Motor neuron (in vitro differentiated cells): ENCODE measurements at regions not wholly inside any gene's neighbourhood (a gene's known extent, or its start where the extent isn't known, plus 50 kb on each side); places are given as distances from the start of the nearest gene placed in this dataset.

Experiments used
- ATAC-seq, 8 experiments: fragments of 200-7000 bp; cut with Tn5 transposase; replicated peaks in 6 of 8; 2 replicates each; pipeline ENCODE4 v1.8.0; 2021; ENCODE audit warnings: mild to moderate bottlenecking in 8 of 8, moderate library complexity in 8 of 8
- H3K27ac ChIP-seq, 2 donors: fragments of 250-450 bp; sonication (Bioruptor Pico); 2 replicates each; pipeline ENCODE4 v1.9.0; 2021; ENCODE audit warnings: antibody characterized with exemption in 2 of 2, mild to moderate bottlenecking in 2 of 2, moderate library complexity in 1 of 2
- H3K4me1 ChIP-seq, 2 donors: fragments of 250-450 bp; sonication (Bioruptor Pico); replicated peaks in 1 of 2; 2 replicates each; pipeline ENCODE4 v1.6.1; 2021; ENCODE audit warnings: antibody characterized with exemption in 2 of 2, mild to moderate bottlenecking in 2 of 2, moderate library complexity in 1 of 2
- H3K4me3 ChIP-seq, 5 donors: fragments of 250-450 bp; sonication (Bioruptor Pico); 2 replicates each; pipeline ENCODE4 v1.9.0; 2021; ENCODE audit warnings: antibody characterized with exemption in 5 of 5, mild to moderate bottlenecking in 5 of 5, moderate library complexity in 4 of 5
- WGBS, 10 experiments: fragments of 450-650 bp; shearing (Covaris generic); methylation state at CpG; one replicate each; pipeline ENCODE4 v1.0.0; 2022; 5-methylcytosine and 5-hydroxymethylcytosine counted together
- in situ Hi-C, 9 experiments: fragments of 400-800 bp; cut with MboI; loops; one replicate each; pipeline ENCODE4 v1.15.0; 2021; ENCODE audit warnings: low sequenced_read_pairs in 9 of 9, low pct_unique_long_range_greater_than_20kb in 2 of 9; ENCODE audit not compliant: unreplicated experiment in 9 of 9

DNA sequence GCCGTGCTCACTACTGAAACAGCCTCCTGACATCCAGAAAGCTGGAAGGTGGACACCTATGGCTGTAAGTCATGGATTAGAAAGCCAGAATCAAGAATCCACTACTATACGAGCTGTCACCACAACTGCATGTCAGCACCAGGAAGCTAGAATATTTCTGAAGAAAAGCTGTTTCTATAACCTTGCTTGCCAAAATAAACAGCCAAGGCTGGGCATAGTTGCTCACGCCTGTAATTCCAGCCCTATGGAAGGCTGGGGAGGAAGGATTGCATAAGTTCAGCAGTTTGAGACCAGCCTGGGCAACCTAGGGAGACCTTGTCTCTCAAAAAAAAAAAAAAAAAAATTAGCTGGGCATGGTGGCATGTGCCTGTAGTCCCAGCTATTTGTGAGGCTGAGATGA is 96.3 kb upstream of the GAREM1 start:
- ATAC-seq = no peak
- in situ Hi-C loops = loop anchor here in 1 of 9 experiments (25.0 kb wide), 1 partner anchor 405 kb away; no protein-coding TSS in a partner anchor
- no peak overlapping the region for H3K27ac ChIP-seq
- no peaks in the 10 kb centered on the region for H3K4me1 ChIP-seq
- 0 to 100% (median 79%) methylated on average over 1 to 3 of the region's 3 CpGs; no CpG with 5 or more reads in 3 of the 10 experiments for whole genome bisulfite sequencing, 10 experiments
- no peak overlapping the region for H3K4me3 ChIP-seq

GRCh38 chr18:32553640-32554365 is 83.1 kb upstream of the GAREM1 start:
- H3K27ac ChIP-seq = no peak overlapping the region
- WGBS, 10 experiments = 18 to 100% (median 100%) methylated on average over 1 to 3 of the region's 3 CpGs; no CpG with 5 or more reads in 1 of the 10 experiments
- no peak overlapping the region for H3K4me3 ChIP-seq
- ATAC-seq = no peak
- H3K4me1 ChIP-seq = peaks cover 0 to 4% of the 10 kb centered on the region in 2 donors
- in situ Hi-C loops = loop anchor here in 3 of 9 experiments (10.0 to 25.0 kb wide), 3 partner anchors 279 to 392 kb away; no protein-coding TSS in a partner anchor

GRCh38 chr18:32553174-32553573 is 82.5 kb upstream of the GAREM1 start:
- no peak for ATAC-seq
- Histone ChIP-seq H3K27ac (no peak overlapping the region), H3K4me3 (no peak overlapping the region), H3K4me1 (peaks cover 0 to 6% of the 10 kb centered on the region in 2 donors)
- in situ Hi-C loops = loop anchor here in 3 of 9 experiments (10.0 to 25.0 kb wide), 3 partner anchors 278 to 391 kb away; no protein-coding TSS in a partner anchor
- 30 to 100% (median 85%) methylated on average over 1 to 5 of the region's 5 CpGs; no CpG with 5 or more reads in 1 of the 10 experiments for WGBS, 10 experiments

DNA sequence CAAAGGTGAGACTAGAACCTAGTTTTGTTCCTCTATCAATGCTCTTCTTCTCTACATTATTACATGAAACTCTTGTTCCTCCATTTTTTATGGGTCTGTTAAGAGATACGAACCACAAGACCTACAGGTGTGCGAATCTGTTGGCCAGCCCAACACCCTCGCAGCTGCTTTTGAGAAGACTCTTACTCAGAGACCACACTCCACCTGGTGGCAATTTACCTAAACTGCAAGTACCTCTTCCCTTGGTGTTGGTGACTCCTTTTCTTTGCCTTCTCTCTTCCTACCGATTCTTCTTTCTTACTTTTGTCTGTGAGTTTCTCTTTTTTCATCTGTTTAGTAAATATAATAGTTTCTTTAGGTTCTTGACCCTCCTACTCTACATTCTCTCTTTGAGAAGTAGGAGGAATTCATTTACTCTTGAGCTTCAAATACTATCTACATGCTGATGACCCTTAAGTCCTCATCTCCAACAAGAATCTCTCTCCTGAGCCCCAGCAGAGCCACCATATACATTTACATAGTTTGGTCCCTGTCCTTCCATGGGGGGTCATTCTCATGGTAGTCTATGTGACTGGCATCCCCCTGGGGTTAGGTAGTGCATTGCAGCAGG is 81.8 kb upstream of the GAREM1 start:
- H3K4me3 ChIP-seq = no peak overlapping the region
- 17 to 67% (median 46%) methylated on average over 1 to 4 of the region's 4 CpGs; no CpG with 5 or more reads in 1 of the 10 experiments for WGBS, 10 experiments
- ATAC-seq = peak in 3 of 8 experiments; percentile 74 to 76 (median 75)
- in situ Hi-C loops = loop anchor here in 3 of 9 experiments (10.0 to 25.0 kb wide), 3 partner anchors 278 to 390 kb away; no protein-coding TSS in a partner anchor
- no peak overlapping the region for H3K27ac ChIP-seq
- peaks cover 0 to 6% of the 10 kb centered on the region in 2 donors for H3K4me1 ChIP-seq

DNA sequence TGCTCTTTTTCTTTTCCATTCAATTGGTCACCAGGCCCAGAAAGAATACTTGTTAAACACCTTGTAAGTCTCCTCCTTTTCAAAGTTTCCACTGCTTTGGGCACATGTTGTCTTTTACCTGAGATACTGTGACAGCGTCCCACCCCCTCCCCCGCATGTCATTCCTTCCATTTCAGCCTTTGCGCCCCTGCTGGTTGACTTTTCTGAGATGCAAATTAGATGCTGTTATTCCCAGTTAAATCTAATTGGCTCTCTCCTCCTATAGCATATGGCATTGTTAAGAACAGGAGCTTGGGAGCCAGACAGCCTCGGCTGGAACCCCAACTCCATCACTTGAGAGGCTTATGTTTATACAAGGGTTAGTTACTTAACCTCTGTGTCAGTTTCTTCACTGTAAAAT is 80.3 kb upstream of the GAREM1 start:
- H3K4me3 ChIP-seq = no peak overlapping the region
- peaks cover 0 to 6% of the 10 kb centered on the region in 2 donors for H3K4me1 ChIP-seq
- no peak for ATAC-seq
- whole genome bisulfite sequencing, 10 experiments = 10 to 43% (median 20%) methylated on average over 1 to 4 of the region's 4 CpGs; no CpG with 5 or more reads in 1 of the 10 experiments
- no peak overlapping the region for H3K27ac ChIP-seq
- in situ Hi-C loops = loop anchor here in 3 of 9 experiments (10.0 to 25.0 kb wide), 3 partner anchors 276 to 389 kb away; no protein-coding TSS in a partner anchor

DNA sequence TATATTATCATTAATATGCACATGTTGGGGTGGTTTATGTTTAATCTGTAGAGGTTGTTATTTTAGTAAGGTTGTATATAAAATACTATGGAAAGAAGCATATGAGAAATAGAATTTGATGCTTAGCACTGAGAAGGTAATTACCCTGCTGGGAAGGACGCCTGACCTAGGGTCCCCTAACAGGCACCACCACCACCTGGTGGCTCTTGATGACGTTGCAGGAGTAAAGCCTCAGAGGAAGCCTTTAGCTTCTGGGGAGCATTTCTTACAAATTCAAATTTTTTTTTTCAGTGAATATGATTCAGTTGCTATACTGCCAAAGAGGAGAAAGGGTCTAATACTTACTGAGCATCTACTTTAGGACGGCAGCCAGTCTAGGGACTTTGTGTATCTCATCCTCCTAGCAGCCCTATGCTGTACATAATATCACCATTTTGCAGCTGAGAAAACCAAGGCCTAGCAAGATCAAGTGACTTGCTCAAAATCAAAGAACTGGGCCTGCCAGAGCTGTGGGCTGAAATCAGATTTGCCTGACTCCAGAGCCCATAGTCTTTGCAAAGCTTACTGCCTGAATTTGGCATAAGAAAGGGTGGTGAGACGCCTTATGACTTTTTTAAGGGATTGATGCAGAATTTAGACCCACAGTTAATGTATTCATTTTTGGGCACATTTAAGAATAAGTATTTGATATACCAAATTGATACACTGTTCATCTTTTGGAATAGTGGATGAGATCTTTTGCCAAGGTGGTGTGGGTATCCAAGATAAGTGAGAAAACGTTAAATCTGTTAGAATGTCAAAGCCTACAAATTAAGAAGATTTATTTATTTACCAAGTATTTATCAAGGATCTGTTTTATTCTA is 78.8 kb upstream of the GAREM1 start:
- in situ Hi-C loops = loop anchor here in 5 of 9 experiments (10.0 to 25.0 kb wide), 4 partner anchors 262 to 387 kb away; no protein-coding TSS in a partner anchor
- 0 to 100% (median 55%) methylated on average over 1 to 5 of the region's 5 CpGs; no CpG with 5 or more reads in 2 of the 10 experiments for WGBS, 10 experiments
- peak; percentile 67 to 80 (median 70) for ATAC-seq

DNA sequence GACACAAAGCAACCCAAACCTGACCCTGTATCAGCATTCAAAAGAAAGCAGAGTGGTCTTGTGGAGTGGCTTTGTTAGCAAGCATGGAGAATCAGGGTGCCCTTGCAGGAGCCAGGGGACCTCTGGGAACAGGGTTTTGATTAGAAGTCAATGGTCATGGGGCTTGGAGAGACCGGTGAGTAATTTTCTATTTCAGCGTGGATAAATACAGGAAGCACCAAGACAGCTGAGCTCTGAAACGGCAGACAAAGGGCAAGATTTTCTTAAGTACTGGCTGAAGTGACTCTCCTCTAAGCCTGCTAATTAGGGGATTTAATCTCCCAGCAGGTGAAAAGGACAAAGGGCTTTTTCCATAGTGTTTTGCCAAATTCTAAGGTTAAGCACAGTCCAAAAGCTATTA is 78.0 kb upstream of the GAREM1 start:
- in situ Hi-C loops = loop anchor here in 4 of 9 experiments (25.0 kb wide), 2 partner anchors 261 to 386 kb away; no protein-coding TSS in a partner anchor
- ATAC-seq = peak in 4 of 8 experiments; percentile 24 to 29 (median 26)
- H3K27ac ChIP-seq = no peak overlapping the region
- no peak overlapping the region for H3K4me3 ChIP-seq
- H3K4me1 ChIP-seq = peaks cover 0 to 6% of the 10 kb centered on the region in 2 donors
- WGBS, 10 experiments = 0 to 100% (median 39%) methylated on average over 1 to 3 of the region's 3 CpGs; no CpG with 5 or more reads in 2 of the 10 experiments

More for the DNA sequence above, 78.8 kb upstream of the GAREM1 start:
- Histone ChIP-seq H3K27ac (no peak overlapping the region), H3K4me3 (no peak overlapping the region), H3K4me1 (peaks cover 0 to 6% of the 10 kb centered on the region in 2 donors)

GRCh38 chr18:32545631-32546030 is 74.9 kb upstream of the GAREM1 start:
- WGBS, 10 experiments = 21 to 100% (median 93%) methylated on average over 1 to 2 of the region's 2 CpGs; no CpG with 5 or more reads in 2 of the 10 experiments
- Histone ChIP-seq H3K4me3 (no peak overlapping the region), H3K27ac (no peak overlapping the region), H3K4me1 (peaks cover 4 to 6% of the 10 kb centered on the region in 2 donors)
- no peak for ATAC-seq
- in situ Hi-C loops = loop anchor here in 4 of 9 experiments (25.0 kb wide), 2 partner anchors 258 to 383 kb away; no protein-coding TSS in a partner anchor

DNA sequence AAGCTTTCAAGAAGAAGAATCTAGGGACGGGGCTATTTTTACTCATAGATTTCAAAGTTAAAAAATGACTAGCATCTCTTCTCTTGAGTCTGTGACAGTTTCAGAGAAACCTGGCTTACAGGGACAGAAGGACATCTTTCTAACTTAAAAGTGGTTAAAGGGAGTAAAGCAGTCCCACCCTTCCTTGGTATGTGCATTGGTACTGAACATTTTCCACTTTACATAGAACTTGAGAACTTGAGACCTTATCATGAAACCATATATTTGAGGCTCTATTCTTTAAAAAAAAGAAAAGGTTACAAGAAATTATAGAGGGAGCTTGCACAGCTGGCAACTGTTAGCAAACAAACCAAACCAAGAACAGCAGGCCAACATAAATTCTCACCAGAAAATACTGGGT is 73.4 kb upstream of the GAREM1 start:
- WGBS, 10 experiments = 0 to 100% (median 70%) methylated on average over 1 of the region's 1 CpG; no CpG with 5 or more reads in 2 of the 10 experiments
- in situ Hi-C loops = loop anchor here in 4 of 9 experiments (25.0 kb wide), 2 partner anchors 257 to 382 kb away; no protein-coding TSS in a partner anchor
- no peak overlapping the region for H3K4me3 ChIP-seq
- H3K4me1 ChIP-seq = peaks cover 4 to 5% of the 10 kb centered on the region in 2 donors
- ATAC-seq = peak in 3 of 8 experiments; percentile 69 to 78 (median 78)
- no peak overlapping the region for H3K27ac ChIP-seq

GRCh38 chr18:32542221-32542798 is 71.6 kb upstream of the GAREM1 start:
- 26 to 80% (median 45%) methylated on average over 1 to 5 of the region's 5 CpGs; no CpG with 5 or more reads in 3 of the 10 experiments for WGBS, 10 experiments
- peak in 6 of 8 experiments; percentile 11 to 88 (median 75) for ATAC-seq
- in situ Hi-C loops = loop anchor here in 4 of 9 experiments (25.0 kb wide), 2 partner anchors 255 to 380 kb away; no protein-coding TSS in a partner anchor

GRCh38 chr18:32530947-32531651 is 60.4 kb upstream of the GAREM1 start:
- in situ Hi-C loops = loop anchor here in 4 of 9 experiments (25.0 kb wide), 2 partner anchors 244 to 369 kb away; no protein-coding TSS in a partner anchor
- 0 to 83% (median 59%) methylated on average over 1 to 3 of the region's 3 CpGs for WGBS, 10 experiments
- peak in 2 of 8 experiments; percentile 58 to 62 for ATAC-seq

More at GRCh38 chr18:32542221-32542798, 71.6 kb upstream of the GAREM1 start:
- peaks cover 0 to 4% of the 10 kb centered on the region in 2 donors for H3K4me1 ChIP-seq
- no peak overlapping the region for H3K27ac ChIP-seq
- no peak overlapping the region for H3K4me3 ChIP-seq

More at GRCh38 chr18:32530947-32531651, 60.4 kb upstream of the GAREM1 start:
- Histone ChIP-seq H3K27ac (no peak overlapping the region), H3K4me1 (no peaks in the 10 kb centered on the region), H3K4me3 (no peak overlapping the region)
